ENCODE measurements at regions not wholly inside any gene's neighbourhood (a gene's known extent, or its start where the extent isn't known, plus 50 kb on each side); places are given as distances from the start of the nearest gene placed in this dataset.

GRCh38 chr1:82549841-82550240, 749.1 kb downstream of the ADGRL2 start:
- no peak overlapping the region for H3K4me3 ChIP-seq (ENCODE audit: low read depth, low read length)
- no peak for DNase-seq (ENCODE audit: low read depth)
- TF ChIP-seq CTCF (IDR thresholded peaks at IDR 0.05; ENCODE audit: low read depth, low read length, missing control alignments): no peak

- TF ChIP-seq CTCF (IDR thresholded peaks at IDR 0.05; ENCODE audit: low read depth, low read length, missing control alignments): no peak
- H3K4me3 ChIP-seq (ENCODE audit: low read depth, low read length): no peak overlapping the region
- DNase-seq (ENCODE audit: low read depth): no peak
Observed at GRCh38 chr1:82542766-82543165, 742.0 kb downstream of the ADGRL2 start.

GRCh38 chr1:82542141-82542540, 741.4 kb downstream of the ADGRL2 start:
- TF ChIP-seq CTCF (IDR thresholded peaks at IDR 0.05; ENCODE audit: low read depth, low read length, missing control alignments): no peak
- DNase-seq (ENCODE audit: low read depth): no peak
- H3K4me3 ChIP-seq (ENCODE audit: low read depth, low read length): no peak overlapping the region

- TF ChIP-seq CTCF (IDR thresholded peaks at IDR 0.05; ENCODE audit: low read depth, low read length, missing control alignments): no peak
- no peak overlapping the region for H3K4me3 ChIP-seq (ENCODE audit: low read depth, low read length)
- DNase-seq (ENCODE audit: low read depth): no peak
Observed at GRCh38 chr1:82540006-82540405, 739.3 kb downstream of the ADGRL2 start.

GRCh38 chr1:82538876-82539275, 738.1 kb downstream of the ADGRL2 start:
- no peak overlapping the region for H3K4me3 ChIP-seq (ENCODE audit: low read depth, low read length)

GRCh38 chr1:82534996-82535395, 734.3 kb downstream of the ADGRL2 start:
- no peak for TF ChIP-seq CTCF (IDR thresholded peaks at IDR 0.05; ENCODE audit: low read depth, low read length, missing control alignments)
- H3K4me3 ChIP-seq (ENCODE audit: low read depth, low read length): no peak overlapping the region
- DNase-seq (ENCODE audit: low read depth): no peak

More at GRCh38 chr1:82538876-82539275, 738.1 kb downstream of the ADGRL2 start:
- no peak for DNase-seq (ENCODE audit: low read depth)
- TF ChIP-seq CTCF (IDR thresholded peaks at IDR 0.05; ENCODE audit: low read depth, low read length, missing control alignments): no peak

- no peak for DNase-seq (ENCODE audit: low read depth)
- TF ChIP-seq CTCF (IDR thresholded peaks at IDR 0.05; ENCODE audit: low read depth, low read length, missing control alignments): no peak
- no peak overlapping the region for H3K4me3 ChIP-seq (ENCODE audit: low read depth, low read length)
Observed at GRCh38 chr1:82525378-82525777, 724.6 kb downstream of the ADGRL2 start.

Data from GM12864 (cell line).